Rectal smooth muscle tissue (tissue), 1 donor: ENCODE measurements at regions not wholly inside any gene's neighbourhood (a gene's known extent, or its start where the extent isn't known, plus 50 kb on each side); places are given as distances from the start of the nearest gene placed in this dataset.

Source experiments
- H3K27ac ChIP-seq: one replicate; pipeline ENCODE4 v1.7.0; 2013; ENCODE audit warnings: low read depth, low read length, inconsistent platforms
- H3K27me3 ChIP-seq: one replicate; pipeline ENCODE4 v1.7.0; 2013; ENCODE audit warnings: low read length; ENCODE audit not compliant: control insufficient read depth, insufficient read depth
- H3K36me3 ChIP-seq: one replicate; pipeline ENCODE4 v1.7.0; 2013; ENCODE audit warnings: low read length; ENCODE audit not compliant: control insufficient read depth, insufficient read depth
- H3K4me1 ChIP-seq: one replicate; pipeline ENCODE4 v1.7.0; 2013; ENCODE audit warnings: low read length; ENCODE audit not compliant: control insufficient read depth, insufficient read depth
- H3K4me3 ChIP-seq: one replicate; pipeline ENCODE4 v1.7.0; 2013; ENCODE audit warnings: low read length
- H3K9ac ChIP-seq: one replicate; pipeline ENCODE4 v1.7.0; 2013; ENCODE audit warnings: low read length

DNA sequence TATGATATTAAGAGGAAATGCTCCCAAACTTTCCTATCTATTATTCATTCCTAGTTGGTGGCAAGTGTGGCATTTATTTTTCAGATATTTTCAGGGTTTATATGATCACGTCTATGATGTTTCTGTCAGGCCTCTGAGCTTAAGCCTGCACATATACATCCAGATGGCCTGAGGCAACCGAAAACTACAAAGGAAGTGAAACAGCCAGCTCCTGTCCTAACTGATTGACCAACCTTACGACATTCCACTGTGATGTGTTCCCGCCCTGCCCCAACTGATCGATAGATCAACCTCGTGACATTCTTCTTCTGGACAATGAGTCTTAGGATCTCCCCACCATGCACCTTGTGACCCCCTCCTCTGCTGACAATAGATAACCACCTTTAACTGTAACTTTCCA is 67.6 kb upstream of the CTSO start:
- H3K27me3 ChIP-seq: no peaks in the 10 kb centered on the region
- H3K9ac ChIP-seq: no peak overlapping the region
- H3K36me3 ChIP-seq: no peaks in the 10 kb centered on the region
- no peak overlapping the region for H3K27ac ChIP-seq
- H3K4me3 ChIP-seq: no peak overlapping the region
- H3K4me1 ChIP-seq: no peaks in the 10 kb centered on the region

GRCh38 chr4:156019246-156019645 is 65.6 kb upstream of the CTSO start:
- no peaks in the 10 kb centered on the region for H3K27me3 ChIP-seq

GRCh38 chr4:156018383-156018782 is 64.7 kb upstream of the CTSO start:
- Histone ChIP-seq H3K4me1 (no peaks in the 10 kb centered on the region), H3K27me3 (no peaks in the 10 kb centered on the region), H3K36me3 (no peaks in the 10 kb centered on the region), H3K9ac (no peak overlapping the region), H3K4me3 (no peak overlapping the region), H3K27ac (no peak overlapping the region)

More at GRCh38 chr4:156019246-156019645, 65.6 kb upstream of the CTSO start:
- Histone ChIP-seq H3K4me1 (no peaks in the 10 kb centered on the region), H3K27ac (no peak overlapping the region), H3K4me3 (no peak overlapping the region), H3K36me3 (no peaks in the 10 kb centered on the region), H3K9ac (no peak overlapping the region)

DNA sequence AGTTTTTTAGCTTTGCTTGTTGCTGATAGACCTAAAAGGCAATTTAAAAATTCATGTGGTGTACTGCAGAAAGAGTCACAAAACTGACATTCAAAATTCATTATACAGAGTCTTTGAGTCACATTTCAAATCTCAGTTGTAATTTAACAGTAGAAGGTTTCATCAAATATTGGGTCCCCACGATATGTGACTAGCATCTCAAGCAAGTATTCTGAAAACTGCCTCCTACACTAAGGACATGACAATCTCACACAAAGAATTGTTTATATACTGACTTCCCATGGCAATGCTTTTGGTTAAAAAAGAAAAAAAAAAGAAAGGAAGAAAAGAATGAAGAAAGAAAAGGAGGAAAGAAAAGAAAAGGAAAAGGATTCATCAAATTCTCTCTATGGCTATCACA is 62.1 kb upstream of the CTSO start:
- no peak overlapping the region for H3K4me3 ChIP-seq

DNA sequence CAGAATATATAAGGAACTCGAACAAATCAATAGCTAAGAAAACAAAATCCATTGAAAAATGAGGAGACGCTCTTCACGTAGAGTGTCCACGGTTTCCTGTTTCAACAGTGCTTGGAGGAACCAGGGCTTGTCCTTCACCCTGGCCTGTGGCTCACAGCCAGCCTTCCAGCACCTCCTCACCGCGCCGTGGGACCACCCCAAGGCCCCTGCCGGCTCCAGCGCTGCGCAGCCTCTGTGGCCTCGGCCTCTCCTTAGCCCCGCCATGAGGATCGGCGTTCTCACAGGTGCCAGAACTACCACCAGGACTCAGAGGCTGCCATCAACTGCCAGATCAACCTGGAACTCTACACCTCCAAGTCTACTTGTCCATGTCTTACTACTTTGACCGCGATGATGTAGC is 52.5 kb upstream of the CTSO start:
- Histone ChIP-seq H3K4me3 (no peak overlapping the region), H3K27ac (no peak overlapping the region), H3K9ac (no peak overlapping the region), H3K27me3 (no peaks in the 10 kb centered on the region), H3K36me3 (no peaks in the 10 kb centered on the region), H3K4me1 (no peaks in the 10 kb centered on the region)

More for the DNA sequence above, 62.1 kb upstream of the CTSO start:
- Histone ChIP-seq H3K36me3 (no peaks in the 10 kb centered on the region), H3K9ac (no peak overlapping the region), H3K4me1 (no peaks in the 10 kb centered on the region), H3K27ac (no peak overlapping the region), H3K27me3 (no peaks in the 10 kb centered on the region)
